Subcutaneous abdominal adipose tissue (tissue), 5 donors: ENCODE measurements at regions not wholly inside any gene's neighbourhood (a gene's known extent, or its start where the extent isn't known, plus 50 kb on each side); places are given as distances from the start of the nearest gene placed in this dataset.

Source experiments
- H3K27ac ChIP-seq: one replicate; pipeline ENCODE4 v1.7.0; 2013; ENCODE audit warnings: low read depth, mild to moderate bottlenecking, inconsistent platforms, low read length, moderate library complexity
- H3K27me3 ChIP-seq, 5 donors: one replicate each; pipeline ENCODE4 v1.7.0; 2013; ENCODE audit warnings: low read length in 5 of 5, inconsistent platforms in 1 of 5; ENCODE audit not compliant: control insufficient read depth in 5 of 5, insufficient read depth in 4 of 5
- H3K36me3 ChIP-seq, 5 donors: one replicate each; pipeline ENCODE4 v1.7.0; 2013; ENCODE audit warnings: low read length in 5 of 5; ENCODE audit not compliant: control insufficient read depth in 5 of 5, insufficient read depth in 5 of 5
- H3K4me1 ChIP-seq, 5 donors: one replicate each; pipeline ENCODE4 v1.7.0; 2013; ENCODE audit warnings: low read length in 5 of 5, mild to moderate bottlenecking in 3 of 5, moderate library complexity in 1 of 5; ENCODE audit not compliant: control insufficient read depth in 5 of 5, insufficient read depth in 5 of 5
- H3K4me3 ChIP-seq, 5 donors: one replicate each; pipeline ENCODE4 v1.7.0; 2013; ENCODE audit warnings: low read length in 5 of 5, low read depth in 1 of 5
- H3K9ac ChIP-seq, 5 donors: one replicate each; pipeline ENCODE4 v1.7.0; 2013; ENCODE audit warnings: low read length in 5 of 5, mild to moderate bottlenecking in 4 of 5, moderate library complexity in 3 of 5
- H3K9me3 ChIP-seq, 5 donors: one replicate each; pipeline ENCODE4 v1.7.0; 2013; ENCODE audit warnings: low read length in 5 of 5; ENCODE audit not compliant: control insufficient read depth in 5 of 5
- donor health status: healthy.
- donor health status: healthy.
- donor health status: healthy.
- donor health status: healthy.
- donor health status: healthy.

DNA sequence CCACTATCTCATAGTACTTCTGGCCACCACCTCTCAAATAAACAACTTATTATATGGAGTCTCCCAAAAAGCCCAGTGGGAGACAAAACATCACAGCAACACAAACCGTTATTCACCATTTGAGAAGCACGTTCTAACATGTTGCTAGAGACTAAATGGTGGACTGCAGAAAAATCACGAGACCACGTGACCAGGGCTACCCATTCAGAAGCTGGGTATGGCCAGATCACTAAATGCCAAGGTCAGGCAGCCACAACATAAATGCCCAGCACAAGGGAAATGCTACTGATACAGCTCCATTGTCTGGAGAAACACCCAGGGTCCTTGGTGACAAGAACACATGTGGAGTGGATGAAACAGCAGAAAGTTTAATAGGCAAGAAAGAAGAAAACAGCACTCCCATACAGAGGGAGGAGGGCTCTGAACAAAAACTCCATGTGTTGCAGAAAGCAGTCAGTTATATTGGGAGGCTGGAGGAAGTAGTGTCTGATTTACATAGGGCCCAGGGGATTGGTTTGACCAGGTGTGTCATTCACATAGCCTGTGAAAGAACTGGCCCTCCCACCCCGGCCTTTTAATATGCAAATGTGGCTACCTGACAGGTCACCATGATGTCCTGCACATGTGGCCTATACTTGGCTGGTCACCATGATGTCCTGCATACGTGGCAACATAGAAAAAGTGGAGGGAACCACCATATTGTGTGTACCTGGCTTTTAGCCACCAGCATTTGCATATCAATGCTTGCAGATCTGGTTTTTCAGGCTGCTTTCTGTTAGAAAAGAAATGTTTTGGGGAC, 97.2 kb downstream of the TRIM36 start:
- H3K4me1 ChIP-seq = no peaks in the 10 kb centered on the region
- no peaks in the 10 kb centered on the region for H3K9me3 ChIP-seq
- peaks cover 0 to 5% (median 0%) of the 10 kb centered on the region in 5 donors for H3K27me3 ChIP-seq
- no peak overlapping the region for H3K27ac ChIP-seq
- no peaks in the 10 kb centered on the region for H3K36me3 ChIP-seq
- no peak overlapping the region for H3K4me3 ChIP-seq
- H3K9ac ChIP-seq = no peak overlapping the region

DNA sequence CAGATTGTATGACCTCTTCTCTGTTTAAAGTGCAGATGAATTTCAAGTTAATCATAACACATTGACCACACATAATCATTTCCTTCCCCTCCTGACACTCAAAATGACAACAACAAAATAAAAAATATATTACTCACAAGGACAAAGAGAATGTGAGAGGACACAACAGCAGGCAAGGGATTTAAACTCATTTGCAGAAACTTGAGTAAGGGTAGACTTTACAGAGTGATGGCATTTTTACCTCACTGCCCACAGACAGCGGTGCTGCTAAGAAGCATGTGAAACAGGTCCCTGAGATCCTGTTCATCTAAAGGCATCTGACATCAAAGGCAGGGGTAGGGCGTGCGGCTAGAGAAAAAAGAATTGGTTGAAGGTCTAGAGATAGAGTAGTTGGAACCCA, 99.0 kb downstream of the TRIM36 start:
- Histone ChIP-seq H3K4me1 (no peaks in the 10 kb centered on the region), H3K4me3 (no peak overlapping the region), H3K9ac (no peak overlapping the region), H3K9me3 (no peaks in the 10 kb centered on the region), H3K27me3 (peaks cover 0 to 5% (median 0%) of the 10 kb centered on the region in 5 donors), H3K27ac (no peak overlapping the region), H3K36me3 (no peaks in the 10 kb centered on the region)

DNA sequence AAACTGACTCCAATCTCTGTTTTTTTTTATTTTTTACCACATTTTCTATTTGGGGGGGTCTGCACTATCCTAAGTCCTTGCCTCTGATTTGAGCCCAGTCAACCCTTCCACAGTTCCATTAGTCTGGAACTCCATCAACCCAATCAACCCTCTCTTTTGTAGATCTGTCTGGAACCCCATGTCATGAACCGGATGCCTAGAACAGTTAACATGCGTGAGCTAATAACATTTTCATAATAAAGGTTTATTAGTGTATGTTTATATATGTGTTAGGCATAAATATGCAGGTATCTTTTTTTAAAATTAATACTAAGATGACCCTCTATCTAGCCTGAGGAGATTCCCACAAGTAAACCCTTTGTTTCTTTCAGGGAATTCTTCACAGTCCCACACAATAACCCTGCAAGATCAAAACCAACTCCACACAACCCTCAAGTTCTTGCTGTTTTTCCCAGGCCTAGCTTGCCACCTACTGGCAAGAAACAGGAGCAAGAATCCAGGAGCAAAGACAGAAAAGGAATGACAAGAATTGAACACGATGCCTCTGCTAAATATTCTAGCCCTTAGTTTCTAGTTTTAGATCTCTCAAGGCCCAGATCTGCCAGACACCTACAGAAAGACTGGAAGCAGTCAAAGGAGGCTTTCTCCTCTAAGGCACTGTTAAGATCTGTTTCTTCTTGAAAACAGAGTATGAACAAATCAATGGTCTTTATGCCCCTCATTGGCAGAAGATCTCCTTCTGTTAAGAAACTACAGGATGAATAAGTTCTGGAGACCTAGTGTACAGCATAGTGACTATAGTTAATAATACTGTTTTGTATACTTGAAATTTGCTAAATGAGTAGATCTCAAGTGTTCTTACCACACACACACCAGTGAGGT, 100.4 kb downstream of the TRIM36 start:
- H3K36me3 ChIP-seq = no peaks in the 10 kb centered on the region
- H3K9ac ChIP-seq = no peak overlapping the region
- no peak overlapping the region for H3K4me3 ChIP-seq
- no peaks in the 10 kb centered on the region for H3K9me3 ChIP-seq
- H3K27me3 ChIP-seq = peaks cover 0 to 5% (median 0%) of the 10 kb centered on the region in 5 donors
- H3K4me1 ChIP-seq = no peaks in the 10 kb centered on the region
- no peak overlapping the region for H3K27ac ChIP-seq

DNA sequence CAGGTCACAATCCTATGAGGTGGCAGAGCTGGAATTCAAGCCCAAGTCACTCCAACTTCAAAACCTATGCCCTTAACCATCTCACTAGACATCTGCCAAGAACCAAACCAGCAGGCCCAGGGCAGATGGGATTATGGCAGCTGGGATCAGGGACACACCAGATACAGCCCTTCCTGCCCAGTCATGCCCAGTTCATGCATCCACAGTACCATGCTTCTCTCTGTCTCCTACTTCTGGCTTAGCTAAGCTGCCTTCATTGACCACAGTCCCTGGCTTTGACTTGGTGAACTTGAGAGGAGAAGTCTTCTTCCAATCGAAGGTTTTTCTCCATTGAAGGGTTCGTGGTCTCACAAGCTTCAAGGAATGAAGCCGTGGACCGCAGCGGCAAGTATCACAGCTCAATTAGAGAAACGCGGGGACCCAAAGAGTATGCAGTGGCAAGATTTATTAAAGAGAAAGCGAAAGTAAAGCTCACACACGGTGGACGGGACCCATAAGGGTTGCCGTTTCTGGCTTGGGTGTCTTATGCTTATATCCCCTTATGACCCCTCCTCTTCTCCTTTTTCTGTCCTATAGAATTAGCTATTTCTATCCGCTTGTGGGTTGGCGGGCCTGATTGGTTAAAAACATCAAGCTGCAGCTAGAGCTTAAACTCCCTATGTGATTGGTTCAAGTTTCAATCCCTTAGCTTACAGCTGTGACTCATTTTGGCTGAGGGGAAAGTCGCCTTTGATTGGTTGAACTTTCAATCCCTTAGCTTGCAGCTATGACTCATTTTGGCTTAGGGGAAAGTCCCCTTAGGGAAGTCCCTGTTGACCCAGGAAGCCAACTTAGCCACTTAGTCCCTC, 101.2 kb downstream of the TRIM36 start:
- H3K36me3 ChIP-seq = no peaks in the 10 kb centered on the region
- no peaks in the 10 kb centered on the region for H3K9me3 ChIP-seq
- no peaks in the 10 kb centered on the region for H3K4me1 ChIP-seq
- no peak overlapping the region for H3K27ac ChIP-seq
- H3K27me3 ChIP-seq = peaks cover 0 to 5% (median 0%) of the 10 kb centered on the region in 5 donors
- H3K9ac ChIP-seq = no peak overlapping the region
- H3K4me3 ChIP-seq = peak overlapping the region in 1 of 5 donors; percentile 10

DNA sequence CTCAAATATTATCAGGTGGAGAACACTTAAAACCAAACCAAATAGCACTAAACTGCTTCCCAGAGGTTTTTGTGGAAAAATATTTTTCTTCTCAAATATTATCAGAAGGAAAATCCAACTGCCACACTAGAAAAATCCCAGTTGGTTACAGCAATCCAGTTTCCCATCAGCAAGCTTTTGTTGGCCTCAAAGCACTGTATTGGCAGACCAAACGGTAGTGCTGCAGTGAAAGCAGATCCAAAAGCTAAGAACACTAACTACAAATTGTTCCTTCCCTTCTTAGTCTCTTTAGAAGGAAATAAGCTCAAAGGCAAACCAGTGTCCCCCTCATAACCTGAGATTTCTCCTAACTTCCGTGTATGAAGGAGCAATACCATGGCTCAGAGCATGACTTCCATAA, 105.3 kb downstream of the TRIM36 start:
- Histone ChIP-seq H3K4me3 (no peak overlapping the region), H3K9ac (no peak overlapping the region), H3K4me1 (no peaks in the 10 kb centered on the region), H3K9me3 (no peaks in the 10 kb centered on the region), H3K27me3 (no peaks in the 10 kb centered on the region), H3K36me3 (no peaks in the 10 kb centered on the region), H3K27ac (no peak overlapping the region)

DNA sequence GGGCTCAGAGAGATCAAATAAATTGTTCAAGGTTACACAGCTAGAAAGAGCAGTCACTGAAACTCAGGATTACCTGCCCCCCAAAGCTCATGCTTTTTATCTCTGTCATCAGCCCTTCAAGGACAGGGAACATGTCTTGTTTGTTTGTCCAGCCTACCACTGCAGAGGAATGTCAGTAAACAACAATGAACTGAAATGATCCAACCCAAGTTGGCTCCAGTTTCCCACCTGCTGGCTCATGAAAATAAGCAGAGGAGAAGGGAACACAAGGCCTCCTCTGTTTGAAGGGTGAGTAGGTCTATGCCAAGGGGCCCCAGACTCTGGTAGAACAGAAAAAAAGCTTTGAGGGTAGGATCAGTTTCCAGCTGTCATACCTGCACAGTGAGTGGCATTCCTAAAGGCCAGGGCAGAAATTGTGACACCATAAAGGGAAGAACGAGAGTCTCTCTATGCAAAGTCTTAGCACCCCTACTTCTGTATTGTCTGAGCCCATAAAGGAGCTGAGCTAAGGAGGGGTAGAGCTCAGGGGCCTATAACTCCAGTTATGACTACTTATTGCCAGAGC, 115.2 kb downstream of the TRIM36 start:
- no peak overlapping the region for H3K9ac ChIP-seq
- H3K27me3 ChIP-seq = no peaks in the 10 kb centered on the region
- no peak overlapping the region for H3K4me3 ChIP-seq
- H3K9me3 ChIP-seq = peaks cover 0 to 2% (median 0%) of the 10 kb centered on the region in 5 donors
- H3K4me1 ChIP-seq = peaks cover 0 to 4% (median 0%) of the 10 kb centered on the region in 5 donors
- no peaks in the 10 kb centered on the region for H3K36me3 ChIP-seq
- H3K27ac ChIP-seq = no peak overlapping the region

DNA sequence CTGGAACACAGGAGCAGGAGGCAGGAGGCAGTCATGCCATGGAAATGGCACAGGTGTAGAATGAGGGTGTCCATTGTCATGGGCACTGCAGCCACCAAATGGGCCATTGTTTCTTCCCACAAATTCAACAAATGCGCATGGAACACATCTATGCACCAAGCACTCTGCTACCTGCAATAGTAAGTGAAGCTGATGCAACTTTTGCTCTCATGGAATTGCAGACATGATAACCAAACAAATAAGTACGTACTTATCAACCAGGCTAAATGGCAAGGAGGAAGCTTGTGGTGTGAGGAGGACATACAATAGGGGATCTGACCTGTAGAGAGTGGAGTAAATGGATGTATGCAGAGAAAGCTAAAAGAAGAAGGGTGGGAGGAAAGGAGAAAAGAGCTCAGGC, 116.8 kb downstream of the TRIM36 start:
- H3K4me3 ChIP-seq = no peak overlapping the region
- H3K9ac ChIP-seq = no peak overlapping the region
- H3K27ac ChIP-seq = no peak overlapping the region
- no peaks in the 10 kb centered on the region for H3K27me3 ChIP-seq
- no peaks in the 10 kb centered on the region for H3K36me3 ChIP-seq
- H3K4me1 ChIP-seq = peaks cover 0 to 4% (median 0%) of the 10 kb centered on the region in 5 donors
- H3K9me3 ChIP-seq = peaks cover 0 to 3% (median 0%) of the 10 kb centered on the region in 5 donors

DNA sequence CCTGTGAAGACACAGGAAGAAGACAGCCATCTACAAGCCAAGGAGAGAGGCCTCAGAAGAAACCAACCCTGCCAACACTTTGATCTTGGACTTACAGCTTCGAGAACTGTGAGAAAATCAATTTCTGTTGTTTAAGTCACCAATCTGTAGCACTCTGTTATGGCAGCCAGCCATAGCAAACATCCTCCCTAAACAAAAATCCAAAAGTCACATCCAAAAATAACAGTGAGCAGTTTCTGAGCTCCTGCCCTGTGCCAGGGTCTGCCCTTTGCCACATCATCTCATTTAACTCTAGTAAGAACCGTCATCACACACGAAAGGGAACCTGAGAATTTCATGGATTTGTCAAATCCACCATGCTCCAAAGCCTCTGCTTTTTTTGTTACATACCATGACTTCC, 118.8 kb downstream of the TRIM36 start:
- no peaks in the 10 kb centered on the region for H3K27me3 ChIP-seq
- no peak overlapping the region for H3K4me3 ChIP-seq
- no peak overlapping the region for H3K27ac ChIP-seq
- H3K36me3 ChIP-seq = no peaks in the 10 kb centered on the region
- H3K4me1 ChIP-seq = peaks cover 0 to 4% (median 0%) of the 10 kb centered on the region in 5 donors
- peaks cover 0 to 3% (median 0%) of the 10 kb centered on the region in 5 donors for H3K9me3 ChIP-seq
- no peak overlapping the region for H3K9ac ChIP-seq

DNA sequence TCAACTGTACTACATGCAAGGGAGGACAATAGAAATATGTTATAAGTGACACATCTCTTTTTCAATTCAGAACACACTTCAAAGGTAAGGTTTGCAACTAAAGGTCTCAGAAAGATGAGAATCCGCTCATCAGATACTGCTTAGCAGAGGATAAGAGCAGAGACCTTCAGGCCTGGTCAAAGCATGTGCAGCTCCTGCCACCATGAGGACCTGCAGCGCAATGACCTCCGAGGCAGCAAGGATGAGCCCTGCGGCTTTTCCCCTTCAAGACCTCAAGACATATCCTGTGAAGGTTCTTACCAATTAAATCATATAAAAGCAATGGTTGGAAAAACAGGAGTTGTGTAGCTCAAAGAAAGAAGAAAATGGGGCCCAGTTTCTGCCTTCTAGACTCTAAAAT, 135.8 kb downstream of the TRIM36 start:
- Histone ChIP-seq H3K9me3 (peaks cover 0 to 28% (median 14%) of the 10 kb centered on the region in 5 donors), H3K36me3 (no peaks in the 10 kb centered on the region)

More for the DNA sequence above, 135.8 kb downstream of the TRIM36 start:
- H3K27me3 ChIP-seq = no peaks in the 10 kb centered on the region
- no peak overlapping the region for H3K27ac ChIP-seq
- H3K4me3 ChIP-seq = no peak overlapping the region
- H3K9ac ChIP-seq = no peak overlapping the region
- no peaks in the 10 kb centered on the region for H3K4me1 ChIP-seq
